ENCODE measurements at regions not wholly inside any gene's neighbourhood (a gene's known extent, or its start where the extent isn't known, plus 50 kb on each side); places are given as distances from the start of the nearest gene placed in this dataset.

DNA sequence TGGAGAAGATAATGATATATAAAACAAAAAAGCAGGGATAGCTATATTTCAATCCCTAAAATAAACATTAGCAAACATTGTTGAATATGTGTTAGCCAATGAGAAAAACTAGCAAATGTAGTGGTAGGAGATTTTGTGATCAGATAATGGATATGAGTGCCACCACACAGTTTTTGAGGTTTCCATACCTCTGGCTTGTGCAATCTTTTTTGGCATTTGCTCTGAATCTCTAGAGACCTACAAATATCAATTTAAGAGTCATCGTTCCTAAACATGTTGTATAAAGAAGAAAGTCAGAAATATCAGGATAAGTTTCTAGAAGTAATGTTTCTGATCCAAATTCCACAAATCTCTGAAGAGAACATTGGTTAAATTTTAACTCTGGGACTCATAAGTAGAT lies 308.7 kb downstream of the PDGFC start:
- Histone ChIP-seq H4K20me1 (replicated peaks; ENCODE audit: control insufficient read depth, extremely low read depth, insufficient read depth, low read length) (no peaks in the 10 kb centered on the region), H2AFZ (ENCODE audit: low read depth, low read length) (no peak overlapping the region), H3K36me3 (ENCODE audit: control insufficient read depth in 2 of 2, extremely low read depth in 1 of 2, insufficient read depth in 2 of 2, low read length in 2 of 2) (no peaks in the 10 kb centered on the region), H3K4me1 (ENCODE audit: control insufficient read depth, extremely low read depth, insufficient read depth, low read length) (peaks cover 9% of the 10 kb centered on the region), H3K4me3 (replicated peaks in 1 of 3; ENCODE audit: insufficient read depth in 1 of 3, low read depth in 1 of 3, low read length in 3 of 3) (no peak overlapping the region), H3K9ac (replicated peaks; ENCODE audit: extremely low read depth, insufficient read depth, low read length) (no peak overlapping the region), H3K9me3 (replicated peaks; ENCODE audit: control insufficient read depth, insufficient read depth, low read length) (no peaks in the 10 kb centered on the region), H3K4me2 (ENCODE audit: insufficient read depth, low read length) (no peak overlapping the region), H3K9me1 (replicated peaks; ENCODE audit: control insufficient read depth, extremely low read depth, insufficient read depth, low read length) (no peaks in the 10 kb centered on the region), H3K27me3 (ENCODE audit: control insufficient read depth in 2 of 2, insufficient read depth in 2 of 2, low read length in 2 of 2) (no peaks in the 10 kb centered on the region), H3K27ac (ENCODE audit: insufficient read depth, low read depth, low read length) (no peak overlapping the region), H3K79me2 (ENCODE audit: control insufficient read depth, insufficient read depth, low read length) (no peaks in the 10 kb centered on the region)
- POLR2A ChIA-PET: no interaction called here
- no peak for DNase-seq (ENCODE audit: low read depth, low spot score)
- no TSS peak for BruUV-seq (replicated peaks)
- CTCF ChIA-PET: interaction anchor here (1.0 kb wide), 1 partner anchor 11 kb away, joined by 5 read pairs; no protein-coding TSS in a partner anchor
- FAIRE-seq: no peak
- dilution Hi-C loops (cut with MboI; ENCODE audit: extremely low pct_ligation_motif_present, low sequenced_read_pairs) (no loop called here), intact Hi-C loops (cut with micrococcal nuclease) (no loop called here)
- TF ChIP-seq POLR2A (IDR thresholded peaks at IDR 0.05; ENCODE audit: low read depth, low read length): no peak
- no peak for TF ChIP-seq GATA2 (IDR thresholded peaks at IDR 0.05; ENCODE audit: insufficient read depth, insufficient read length, low read depth, low read length)
- no peak for TF ChIP-seq MYC (IDR thresholded peaks at IDR 0.05; ENCODE audit: low read depth, low read length)
- no peak for TF ChIP-seq FOS (IDR thresholded peaks at IDR 0.05; ENCODE audit: borderline replicate concordance, insufficient read depth, low read length)
- TF ChIP-seq CTCF (IDR thresholded peaks at IDR 0.05; ENCODE audit: extremely low read depth in 1 of 2, insufficient read depth in 1 of 2, low read depth in 1 of 2, low read length in 2 of 2): no peak
- no peak for TF ChIP-seq POLR2AphosphoS5 (IDR thresholded peaks at IDR 0.05; ENCODE audit: insufficient read depth, low read depth, low read length)
- TF ChIP-seq JUN (IDR thresholded peaks at IDR 0.05; ENCODE audit: borderline replicate concordance, insufficient read depth, insufficient read length, low read depth): no peak

GRCh38 chr4:156661555-156661954 lies 310.0 kb downstream of the PDGFC start:
- H4K20me1 ChIP-seq (replicated peaks; ENCODE audit: control insufficient read depth, extremely low read depth, insufficient read depth, low read length): no peaks in the 10 kb centered on the region
- no peak overlapping the region for H3K9ac ChIP-seq (replicated peaks; ENCODE audit: extremely low read depth, insufficient read depth, low read length)
- no peaks in the 10 kb centered on the region for H3K27me3 ChIP-seq (ENCODE audit: control insufficient read depth in 2 of 2, insufficient read depth in 2 of 2, low read length in 2 of 2)
- no peaks in the 10 kb centered on the region for H3K79me2 ChIP-seq (ENCODE audit: control insufficient read depth, insufficient read depth, low read length)
- no peaks in the 10 kb centered on the region for H3K9me3 ChIP-seq (replicated peaks; ENCODE audit: control insufficient read depth, insufficient read depth, low read length)
- H3K4me2 ChIP-seq (ENCODE audit: insufficient read depth, low read length): no peak overlapping the region
- no peak overlapping the region for H3K27ac ChIP-seq (ENCODE audit: insufficient read depth, low read depth, low read length)
- ChIA-PET CTCF (interaction anchor here (0.6 to 1.4 kb wide), 2 partner anchors 17 to 631 kb away, joined by 3 to 4 read pairs; no protein-coding TSS in a partner anchor), POLR2A (no interaction called here)
- no peak for DNase-seq (ENCODE audit: low read depth, low spot score)
- dilution Hi-C loops (cut with MboI; ENCODE audit: extremely low pct_ligation_motif_present, low sequenced_read_pairs) (no loop called here), intact Hi-C loops (cut with micrococcal nuclease) (no loop called here)
- no peaks in the 10 kb centered on the region for H3K9me1 ChIP-seq (replicated peaks; ENCODE audit: control insufficient read depth, extremely low read depth, insufficient read depth, low read length)
- H3K36me3 ChIP-seq (ENCODE audit: control insufficient read depth in 2 of 2, extremely low read depth in 1 of 2, insufficient read depth in 2 of 2, low read length in 2 of 2): no peaks in the 10 kb centered on the region
- TF ChIP-seq, protein P1, sequence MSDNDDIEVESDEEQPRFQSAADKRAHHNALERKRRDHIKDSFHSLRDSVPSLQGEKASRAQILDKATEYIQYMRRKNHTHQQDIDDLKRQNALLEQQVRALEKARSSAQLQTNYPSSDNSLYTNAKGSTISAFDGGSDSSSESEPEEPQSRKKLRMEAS (IDR thresholded peaks at IDR 0.05; ENCODE audit: insufficient read depth, insufficient read length): no peak
- TF ChIP-seq MYC (IDR thresholded peaks at IDR 0.05; ENCODE audit: low read depth, low read length) (no peak), CTCF (IDR thresholded peaks at IDR 0.05; ENCODE audit: extremely low read depth in 1 of 2, insufficient read depth in 1 of 2, low read depth in 1 of 2, low read length in 2 of 2) (no peak), POLR2AphosphoS5 (IDR thresholded peaks at IDR 0.05; ENCODE audit: insufficient read depth, low read depth, low read length) (no peak), POLR2A (IDR thresholded peaks at IDR 0.05; ENCODE audit: low read depth, low read length) (no peak), GATA2 (IDR thresholded peaks at IDR 0.05; ENCODE audit: insufficient read depth, insufficient read length, low read depth, low read length) (no peak), FOS (IDR thresholded peaks at IDR 0.05; ENCODE audit: borderline replicate concordance, insufficient read depth, low read length) (no peak)
- no TSS peak for BruUV-seq (replicated peaks)
- no peak overlapping the region for H3K4me3 ChIP-seq (replicated peaks in 1 of 3; ENCODE audit: insufficient read depth in 1 of 3, low read depth in 1 of 3, low read length in 3 of 3)
- no peak overlapping the region for H2AFZ ChIP-seq (ENCODE audit: low read depth, low read length)
- H3K4me1 ChIP-seq (ENCODE audit: control insufficient read depth, extremely low read depth, insufficient read depth, low read length): peaks cover 9% of the 10 kb centered on the region
- FAIRE-seq: no peak

Data from endothelial cell of umbilical vein (primary cell).